ENCODE measurements at regions not wholly inside any gene's neighbourhood (a gene's known extent, or its start where the extent isn't known, plus 50 kb on each side); places are given as distances from the start of the nearest gene placed in this dataset.

GRCh38 chr5:106202035-106202434 lies 1468.7 kb downstream of the EFNA5 start:
- 80 to 95% methylated on average over 2 of the region's 2 CpGs for WGBS, 2 donors
- no peak for TF ChIP-seq CTCF (IDR thresholded peaks at IDR 0.05)
- H3K9me3 ChIP-seq, result peaks cover 0 to 11% (median 0%) of the 10 kb centered on the region in 11 donors
- intact Hi-C loops (cut with DNase I), result no loop called here
- no peak for ATAC-seq
- H3K27ac ChIP-seq, result no peak overlapping the region
- H3K4me3 ChIP-seq, result no peak overlapping the region
- no peaks in the 10 kb centered on the region for H3K4me1 ChIP-seq
- no peaks in the 10 kb centered on the region for H3K27me3 ChIP-seq
- H3K36me3 ChIP-seq, result no peaks in the 10 kb centered on the region
- no peak for DNase-seq

- WGBS, 2 donors, result 82 to 89% methylated on average over 4 of the region's 4 CpGs
- Histone ChIP-seq H3K27me3 (no peaks in the 10 kb centered on the region), H3K36me3 (no peaks in the 10 kb centered on the region), H3K4me1 (no peaks in the 10 kb centered on the region), H3K27ac (no peak overlapping the region), H3K9me3 (peaks cover 0 to 7% (median 0%) of the 10 kb centered on the region in 11 donors), H3K4me3 (no peak overlapping the region)
- ATAC-seq (no peak), DNase-seq (no peak)
- no peak for TF ChIP-seq CTCF (IDR thresholded peaks at IDR 0.05)
- intact Hi-C loops (cut with DNase I), result no loop called here
Observed at GRCh38 chr5:106200971-106201370, 1469.8 kb downstream of the EFNA5 start.

GRCh38 chr5:106195679-106196474 lies 1474.9 kb downstream of the EFNA5 start:
- no peak for TF ChIP-seq CTCF (IDR thresholded peaks at IDR 0.05)
- H3K4me1 ChIP-seq, result no peaks in the 10 kb centered on the region
- DNase-seq, result no peak
- intact Hi-C loops (cut with DNase I), result no loop called here
- ATAC-seq, result no peak
- WGBS, 2 donors, result 59 to 63% methylated on average over 5 of the region's 5 CpGs
- H3K27me3 ChIP-seq, result no peaks in the 10 kb centered on the region
- no peaks in the 10 kb centered on the region for H3K36me3 ChIP-seq
- H3K9me3 ChIP-seq, result peaks cover 0 to 3% (median 0%) of the 10 kb centered on the region in 11 donors
- H3K27ac ChIP-seq, result no peak overlapping the region
- no peak overlapping the region for H3K4me3 ChIP-seq

- 79% methylated on average over 3 of the region's 3 CpGs for WGBS, 2 donors
- no peak for TF ChIP-seq CTCF (IDR thresholded peaks at IDR 0.05)
- no peak for DNase-seq
- Histone ChIP-seq H3K27ac (no peak overlapping the region), H3K9me3 (peaks cover 0 to 6% (median 0%) of the 10 kb centered on the region in 11 donors), H3K27me3 (no peaks in the 10 kb centered on the region), H3K4me1 (no peaks in the 10 kb centered on the region), H3K4me3 (no peak overlapping the region), H3K36me3 (no peaks in the 10 kb centered on the region)
- intact Hi-C loops (cut with DNase I), result no loop called here
- no peak for ATAC-seq
Observed at GRCh38 chr5:106189121-106189809, 1481.5 kb downstream of the EFNA5 start.
